ENCODE measurements at regions not wholly inside any gene's neighbourhood (a gene's known extent, or its start where the extent isn't known, plus 50 kb on each side); places are given as distances from the start of the nearest gene placed in this dataset.

DNA sequence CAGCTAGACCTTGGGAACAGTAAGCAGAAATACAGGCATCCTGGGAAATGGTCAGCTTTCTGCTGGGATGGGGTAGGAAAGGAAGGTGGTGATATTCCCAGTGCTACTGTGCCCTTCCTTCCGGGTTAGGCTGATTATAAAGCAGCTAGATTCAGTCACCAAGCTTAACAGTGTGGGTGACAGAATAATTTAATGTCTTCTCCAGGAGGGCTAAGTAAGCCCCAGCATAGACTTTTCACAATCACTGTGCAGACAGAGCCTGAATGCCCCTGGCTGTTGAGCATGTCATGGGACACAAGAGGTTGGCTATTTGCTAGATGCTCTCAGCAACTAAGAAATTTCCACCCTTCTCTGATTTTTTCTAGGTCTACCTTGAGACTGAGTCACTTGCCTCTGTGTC is 513.0 kb downstream of the TOX3 start:
- no peak for DNase-seq (ENCODE audit: low read depth)
- H3K4me3 ChIP-seq (ENCODE audit: low read depth, low read length), result no peak overlapping the region
- TF ChIP-seq, protein P1, sequence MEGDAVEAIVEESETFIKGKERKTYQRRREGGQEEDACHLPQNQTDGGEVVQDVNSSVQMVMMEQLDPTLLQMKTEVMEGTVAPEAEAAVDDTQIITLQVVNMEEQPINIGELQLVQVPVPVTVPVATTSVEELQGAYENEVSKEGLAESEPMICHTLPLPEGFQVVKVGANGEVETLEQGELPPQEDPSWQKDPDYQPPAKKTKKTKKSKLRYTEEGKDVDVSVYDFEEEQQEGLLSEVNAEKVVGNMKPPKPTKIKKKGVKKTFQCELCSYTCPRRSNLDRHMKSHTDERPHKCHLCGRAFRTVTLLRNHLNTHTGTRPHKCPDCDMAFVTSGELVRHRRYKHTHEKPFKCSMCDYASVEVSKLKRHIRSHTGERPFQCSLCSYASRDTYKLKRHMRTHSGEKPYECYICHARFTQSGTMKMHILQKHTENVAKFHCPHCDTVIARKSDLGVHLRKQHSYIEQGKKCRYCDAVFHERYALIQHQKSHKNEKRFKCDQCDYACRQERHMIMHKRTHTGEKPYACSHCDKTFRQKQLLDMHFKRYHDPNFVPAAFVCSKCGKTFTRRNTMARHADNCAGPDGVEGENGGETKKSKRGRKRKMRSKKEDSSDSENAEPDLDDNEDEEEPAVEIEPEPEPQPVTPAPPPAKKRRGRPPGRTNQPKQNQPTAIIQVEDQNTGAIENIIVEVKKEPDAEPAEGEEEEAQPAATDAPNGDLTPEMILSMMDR (IDR thresholded peaks at IDR 0.05; ENCODE audit: insufficient read depth, low read depth, low read length), result no peak

DNA sequence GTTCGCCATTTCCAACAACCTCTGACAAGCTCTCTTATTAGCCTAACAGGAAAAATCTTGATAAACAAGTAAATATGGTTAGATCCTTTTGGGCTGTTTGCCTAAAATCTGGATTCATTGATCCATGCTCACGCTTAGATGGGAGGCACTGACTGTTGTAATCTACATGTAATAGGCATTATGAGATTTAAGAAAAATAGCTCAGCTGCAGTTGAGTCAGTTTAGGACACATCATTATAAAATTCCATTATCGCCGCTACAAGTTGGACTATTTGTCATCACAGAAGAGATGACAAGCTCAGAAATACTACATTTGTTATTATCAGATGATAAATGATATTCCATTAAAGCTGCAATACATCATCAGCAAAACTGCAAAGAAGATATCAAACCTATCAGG is 524.0 kb downstream of the TOX3 start:
- no peak for DNase-seq (ENCODE audit: low read depth)
- TF ChIP-seq, protein P1 (IDR thresholded peaks at IDR 0.05; ENCODE audit: insufficient read depth, low read depth, low read length), result no peak
- no peak overlapping the region for H3K4me3 ChIP-seq (ENCODE audit: low read depth, low read length)

DNA sequence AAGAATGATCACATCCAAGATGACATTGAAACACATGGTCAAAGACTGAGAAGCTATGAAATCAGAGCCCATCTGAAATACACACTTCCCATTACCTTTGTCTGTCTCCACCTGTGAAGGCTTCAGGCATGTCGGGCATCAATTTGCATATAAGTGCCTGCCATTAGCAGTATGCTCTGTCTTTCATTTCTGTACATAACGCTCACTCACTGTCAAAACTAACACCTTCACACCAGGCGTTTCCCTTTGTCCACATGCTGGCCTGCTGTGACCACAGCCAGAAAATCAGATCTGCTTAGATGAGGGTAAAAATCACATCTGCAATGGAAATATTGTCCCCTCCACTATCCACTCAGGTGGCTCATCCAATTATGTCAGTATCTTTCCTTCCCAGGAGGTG is 524.8 kb downstream of the TOX3 start:
- TF ChIP-seq, protein P1 (IDR thresholded peaks at IDR 0.05; ENCODE audit: insufficient read depth, low read depth, low read length), result no peak
- no peak for DNase-seq (ENCODE audit: low read depth)

DNA sequence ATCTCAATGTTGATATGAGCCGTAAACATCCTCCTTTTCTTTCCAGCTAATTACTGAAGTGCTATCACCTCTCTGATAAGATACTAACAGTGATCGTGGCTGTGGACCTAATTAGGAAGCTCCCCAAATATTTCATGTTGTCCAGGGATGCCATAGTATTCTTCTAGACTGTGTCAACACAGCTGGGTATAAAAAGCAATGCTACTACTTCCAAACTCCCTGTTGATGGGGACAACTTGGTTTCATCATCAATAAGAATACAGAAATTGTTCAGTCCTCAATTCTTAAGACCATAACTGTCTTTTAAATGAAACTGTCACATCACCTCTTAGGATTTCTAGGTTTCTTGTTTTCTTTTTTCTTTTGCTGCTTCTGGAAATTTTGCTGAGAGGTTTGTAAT is 530.6 kb downstream of the TOX3 start:
- DNase-seq (ENCODE audit: low read depth), result no peak
- no peak overlapping the region for H3K4me3 ChIP-seq (ENCODE audit: low read depth, low read length)
- TF ChIP-seq, protein P1 (IDR thresholded peaks at IDR 0.05; ENCODE audit: insufficient read depth, low read depth, low read length), result no peak

More for the DNA sequence above, 524.8 kb downstream of the TOX3 start:
- H3K4me3 ChIP-seq (ENCODE audit: low read depth, low read length), result no peak overlapping the region

DNA sequence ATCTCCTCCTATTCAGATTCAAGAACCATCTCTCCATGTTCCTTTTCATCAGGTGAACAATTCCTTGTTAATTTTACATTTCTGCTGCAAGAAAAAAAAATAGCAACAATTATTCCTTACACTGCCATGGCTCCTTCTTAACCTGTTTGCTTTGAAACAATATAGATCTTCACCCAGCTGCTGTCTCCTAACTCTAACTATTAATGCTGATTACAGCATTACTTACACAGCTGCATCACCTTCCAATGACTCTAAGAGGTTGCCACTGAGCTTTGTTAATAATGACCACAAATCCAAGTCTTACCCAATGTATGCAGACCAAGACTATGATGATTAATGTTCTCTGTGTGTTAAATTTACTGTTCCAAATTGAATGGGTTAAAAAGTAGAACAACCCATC is 541.4 kb downstream of the TOX3 start:
- DNase-seq (ENCODE audit: low read depth), result no peak
- TF ChIP-seq, protein P1 (IDR thresholded peaks at IDR 0.05; ENCODE audit: insufficient read depth, low read depth, low read length), result no peak
- no peak overlapping the region for H3K4me3 ChIP-seq (ENCODE audit: low read depth, low read length)

DNA sequence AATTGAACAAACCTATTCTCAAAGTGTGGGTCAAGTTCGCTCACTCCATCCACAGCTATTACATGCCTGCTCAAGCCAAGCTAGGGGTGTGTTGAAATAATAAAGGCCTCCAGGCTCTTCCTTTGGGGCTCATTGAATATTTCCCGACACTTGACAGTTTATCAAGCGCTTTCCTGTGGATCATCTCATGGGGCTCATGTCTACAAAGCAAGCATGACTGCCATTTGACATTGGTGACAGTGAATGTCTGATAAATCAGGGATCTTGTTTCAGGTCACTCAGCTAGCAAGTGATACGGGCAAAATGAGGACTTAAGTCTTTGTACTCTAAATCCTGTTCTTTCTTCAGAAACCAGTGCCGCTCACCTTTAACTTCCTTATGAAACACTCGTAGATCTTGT is 542.6 kb downstream of the TOX3 start:
- H3K4me3 ChIP-seq (ENCODE audit: low read depth, low read length), result no peak overlapping the region
- DNase-seq (ENCODE audit: low read depth), result no peak
- TF ChIP-seq, protein P1 (IDR thresholded peaks at IDR 0.05; ENCODE audit: insufficient read depth, low read depth, low read length), result no peak

DNA sequence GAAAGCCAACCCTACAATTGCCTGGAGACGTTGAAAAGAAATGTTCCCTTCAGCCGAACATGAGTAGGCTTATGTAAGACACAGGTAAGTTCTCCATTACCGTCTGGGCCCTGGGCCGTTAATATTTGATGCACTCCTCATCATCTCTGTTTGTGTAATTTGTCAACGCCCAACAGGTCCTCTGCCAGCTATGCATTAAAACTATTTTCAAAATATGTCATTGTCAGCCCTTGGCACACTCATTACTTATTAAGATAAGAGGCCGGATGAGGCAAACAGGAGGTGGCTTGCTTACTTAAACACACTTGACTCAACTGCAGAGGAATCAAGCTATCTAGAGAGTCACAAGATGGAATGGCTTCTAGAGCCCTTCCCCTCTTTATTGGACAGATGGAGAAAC is 544.9 kb downstream of the TOX3 start:
- no peak for DNase-seq (ENCODE audit: low read depth)
- no peak overlapping the region for H3K4me3 ChIP-seq (ENCODE audit: low read depth, low read length)
- TF ChIP-seq, protein P1 (IDR thresholded peaks at IDR 0.05; ENCODE audit: insufficient read depth, low read depth, low read length), result no peak
